GM18858 (cell line): ENCODE measurements at regions not wholly inside any gene's neighbourhood (a gene's known extent, or its start where the extent isn't known, plus 50 kb on each side); places are given as distances from the start of the nearest gene placed in this dataset.
"Not testable (repeated sequence)": the region's sequence is repeated elsewhere in the genome, so short reads cannot be mapped to it uniquely, and the experiment has no call there.

ENCODE experiments used
- ATAC-seq: cut with Tn5 transposase; IDR thresholded peaks from one replicate; pipeline ENCODE4 v1.9.1; 2021; ENCODE audit not compliant: unreplicated experiment

DNA sequence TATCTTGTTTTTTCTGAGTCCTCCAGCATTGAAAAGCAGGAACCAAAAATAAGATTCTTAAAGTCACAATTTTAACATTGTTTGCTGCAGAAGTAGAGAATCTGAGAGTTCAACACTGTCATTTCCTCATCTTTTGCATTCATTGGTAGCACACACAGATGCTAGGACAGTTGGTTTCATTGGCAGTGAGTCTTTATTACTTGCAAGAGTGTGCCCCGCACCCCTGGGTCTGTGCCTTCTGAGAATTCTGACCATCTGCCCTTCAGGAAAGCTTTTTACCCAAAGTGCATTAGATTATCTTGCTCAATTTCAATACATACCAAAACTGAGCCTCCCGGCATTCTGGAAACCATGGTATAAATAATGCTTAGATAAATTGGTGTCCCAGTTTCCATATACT, 247.7 kb upstream of the SLITRK1 start:
- ATAC-seq = no peak

DNA sequence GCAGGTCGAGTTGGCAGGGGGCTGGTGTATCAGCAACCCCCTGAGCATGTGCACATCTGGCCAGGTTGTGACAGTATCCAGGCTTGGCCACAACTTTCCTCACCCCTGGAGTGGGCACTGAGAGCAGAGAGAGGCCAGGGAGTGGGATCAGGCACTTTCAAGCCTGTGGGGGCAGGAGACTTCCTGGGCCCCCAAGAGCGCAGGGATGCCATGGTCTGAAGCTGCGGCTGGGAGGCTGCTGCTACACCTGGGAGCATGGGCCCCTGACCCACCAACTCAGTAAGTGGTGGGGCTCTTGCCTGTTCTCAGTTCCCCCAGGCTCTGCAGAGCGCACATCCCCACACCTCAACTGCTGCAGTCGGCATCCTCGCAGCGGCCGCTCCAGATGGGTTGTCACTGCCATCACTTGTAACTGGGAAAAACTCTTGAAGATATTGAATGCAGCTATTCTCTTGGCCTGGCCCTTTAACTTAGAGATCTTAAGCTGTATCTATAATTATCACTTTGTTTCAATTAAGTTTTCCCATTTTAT, 245.4 kb upstream of the SLITRK1 start:
- ATAC-seq = no peak

DNA sequence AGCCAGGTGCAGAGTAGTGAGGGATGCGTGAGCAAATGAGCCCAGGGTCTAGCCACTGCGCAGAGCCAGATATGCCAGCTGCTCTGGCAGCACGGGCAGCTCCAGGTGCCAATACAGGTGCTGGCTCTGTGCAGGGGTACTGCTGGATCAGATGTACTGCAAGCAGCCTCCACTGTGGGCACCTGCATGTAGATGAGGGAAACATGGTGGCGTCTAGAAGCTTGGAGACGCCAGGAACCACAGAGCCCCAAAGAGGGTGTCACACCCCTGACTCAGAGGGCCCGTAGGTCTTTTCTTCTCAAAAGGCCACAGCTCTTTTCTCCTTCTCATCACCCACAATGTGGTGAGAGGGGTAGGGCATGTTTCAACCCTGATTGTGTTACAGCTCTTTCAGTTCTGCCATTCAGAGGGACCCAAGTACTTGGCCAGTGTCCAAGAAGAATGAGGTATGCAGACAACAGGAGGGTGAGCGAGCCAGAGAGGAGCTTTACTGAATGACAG, 244.4 kb upstream of the SLITRK1 start:
- ATAC-seq = no peak

DNA sequence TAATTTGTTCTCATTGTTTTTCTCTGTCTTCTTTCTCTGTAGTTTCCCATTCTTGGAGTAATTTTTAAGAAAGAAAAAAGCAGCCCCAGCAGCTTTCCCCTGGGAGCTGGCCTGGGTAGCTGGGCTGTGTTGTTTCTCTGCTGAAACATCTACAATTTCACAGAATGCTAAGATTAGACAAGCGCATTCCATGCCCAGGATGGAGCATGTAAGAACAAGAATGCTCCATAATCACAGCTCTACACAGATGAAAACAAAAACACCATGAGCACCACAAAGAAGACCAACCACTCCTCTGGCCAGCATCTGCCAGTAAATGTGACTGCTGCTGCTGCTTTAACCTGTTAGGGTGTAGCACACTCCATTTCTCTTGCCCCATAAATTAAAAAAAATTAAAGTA, 239.2 kb upstream of the SLITRK1 start:
- ATAC-seq = no peak

DNA sequence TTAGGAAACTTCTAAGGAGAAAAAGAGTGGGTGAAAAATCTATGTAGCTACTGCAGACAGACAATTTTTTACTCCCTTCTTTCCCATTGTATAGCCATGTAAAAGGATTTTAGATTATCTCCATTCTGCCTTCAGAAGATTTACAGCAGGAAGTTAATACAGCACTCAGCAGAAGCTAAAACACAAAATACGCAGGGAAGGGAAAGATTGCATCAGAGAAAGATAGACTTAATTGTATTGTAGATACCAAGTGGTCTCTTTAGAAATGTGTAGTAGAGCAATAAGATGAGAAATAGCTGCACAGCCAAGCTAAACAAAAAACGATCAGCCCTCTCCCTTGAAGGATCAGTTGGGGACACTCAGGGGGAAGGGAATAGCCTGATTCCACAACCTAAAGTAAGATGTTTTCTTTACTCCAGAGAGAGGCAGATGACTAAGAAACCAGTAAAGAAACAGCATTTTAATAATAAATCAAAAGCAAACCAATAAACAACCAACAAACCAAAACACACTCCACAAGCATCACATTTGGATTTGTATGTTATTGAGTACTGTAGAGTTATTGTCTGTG, 236.7 kb upstream of the SLITRK1 start:
- ATAC-seq = no peak

DNA sequence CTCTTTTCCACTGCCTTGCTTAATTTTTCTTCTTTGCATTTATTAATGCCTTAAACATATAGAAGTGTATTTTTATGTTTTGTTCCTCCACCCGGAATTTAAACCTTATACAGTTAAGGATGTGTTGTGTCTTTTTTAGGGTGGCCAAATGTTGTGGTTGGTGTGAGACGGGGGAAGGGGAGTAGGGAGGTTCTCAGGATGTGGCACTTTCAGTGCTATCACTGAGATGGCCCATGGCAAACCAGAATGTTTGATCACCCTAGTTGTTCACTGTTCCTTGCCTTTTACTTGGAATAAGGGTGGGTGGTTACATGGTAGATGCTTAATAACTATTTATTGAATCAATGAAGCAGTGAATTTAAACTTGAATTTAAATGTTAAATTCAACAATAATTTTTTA, 216.0 kb upstream of the SLITRK1 start:
- ATAC-seq = no peak

DNA sequence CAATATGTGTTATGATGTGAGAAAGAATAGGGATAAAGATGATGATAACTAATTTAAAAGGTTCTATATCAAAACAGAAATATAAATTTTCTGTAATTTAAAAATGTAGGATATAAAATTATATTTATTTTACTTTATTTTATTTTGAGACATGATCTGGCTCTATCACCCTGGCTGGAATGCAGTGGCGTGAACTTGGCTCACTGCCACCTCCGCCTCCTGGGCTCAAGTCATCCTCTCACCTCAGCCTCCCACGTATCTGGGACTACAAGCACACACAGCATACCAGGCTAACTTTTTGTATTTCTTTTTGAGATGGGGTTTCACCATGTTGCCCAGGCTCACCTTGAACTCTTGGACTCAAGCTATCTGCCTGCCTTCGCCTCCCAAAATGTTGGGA, 214.9 kb upstream of the SLITRK1 start:
- ATAC-seq = no peak

DNA sequence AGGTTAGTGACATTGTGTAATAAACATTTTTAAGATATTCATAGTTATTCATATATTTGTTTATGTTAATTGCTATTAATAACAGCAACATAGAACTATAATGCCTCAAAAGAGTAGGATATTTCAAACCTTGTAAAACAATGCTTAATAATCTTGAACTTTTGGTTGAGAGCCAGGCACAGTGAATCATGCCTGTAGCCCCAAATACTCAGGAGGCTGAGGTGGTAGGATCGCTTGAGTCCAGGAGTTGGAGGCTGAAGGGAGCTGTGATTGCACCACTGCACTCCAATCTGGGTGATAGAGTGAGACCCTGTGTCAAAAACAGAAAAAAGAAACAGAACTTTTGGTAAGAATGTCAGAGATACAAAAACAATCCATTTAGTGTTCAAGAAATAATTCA, 213.9 kb upstream of the SLITRK1 start:
- no peak for ATAC-seq

DNA sequence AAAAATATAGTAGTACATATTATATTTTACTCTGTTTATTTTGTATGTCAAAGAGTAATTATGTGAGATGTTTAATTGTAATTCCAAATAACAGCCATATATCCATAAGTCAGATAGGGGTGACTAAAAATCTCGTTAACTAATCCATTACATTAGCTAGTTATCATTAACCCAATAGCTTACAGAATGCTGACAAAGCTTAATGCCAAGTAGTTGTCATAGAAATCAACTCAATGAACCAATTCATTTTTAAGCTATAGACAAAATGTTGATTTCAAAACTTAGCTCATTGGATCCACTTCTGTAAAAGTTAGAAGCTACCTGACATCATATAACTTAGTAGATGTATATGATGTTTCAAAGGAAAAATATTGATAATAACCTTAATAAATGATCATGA, 206.7 kb upstream of the SLITRK1 start:
- no peak for ATAC-seq

DNA sequence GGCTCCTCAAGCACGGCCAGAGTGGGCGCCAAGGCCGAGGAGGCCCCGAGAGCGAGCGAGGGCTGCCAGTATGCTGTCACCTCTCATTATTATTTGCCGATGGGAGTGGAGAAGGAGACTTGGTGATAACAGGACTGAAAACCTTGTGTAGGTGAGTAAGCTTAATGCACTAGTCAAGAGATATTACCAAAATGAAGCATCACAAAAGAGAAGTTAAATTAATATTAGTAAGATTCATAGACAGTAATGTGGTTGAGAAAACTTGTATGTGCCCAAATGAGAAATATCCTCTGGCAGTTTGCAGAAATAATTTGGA, 204.5 kb upstream of the SLITRK1 start:
- ATAC-seq = no peak

DNA sequence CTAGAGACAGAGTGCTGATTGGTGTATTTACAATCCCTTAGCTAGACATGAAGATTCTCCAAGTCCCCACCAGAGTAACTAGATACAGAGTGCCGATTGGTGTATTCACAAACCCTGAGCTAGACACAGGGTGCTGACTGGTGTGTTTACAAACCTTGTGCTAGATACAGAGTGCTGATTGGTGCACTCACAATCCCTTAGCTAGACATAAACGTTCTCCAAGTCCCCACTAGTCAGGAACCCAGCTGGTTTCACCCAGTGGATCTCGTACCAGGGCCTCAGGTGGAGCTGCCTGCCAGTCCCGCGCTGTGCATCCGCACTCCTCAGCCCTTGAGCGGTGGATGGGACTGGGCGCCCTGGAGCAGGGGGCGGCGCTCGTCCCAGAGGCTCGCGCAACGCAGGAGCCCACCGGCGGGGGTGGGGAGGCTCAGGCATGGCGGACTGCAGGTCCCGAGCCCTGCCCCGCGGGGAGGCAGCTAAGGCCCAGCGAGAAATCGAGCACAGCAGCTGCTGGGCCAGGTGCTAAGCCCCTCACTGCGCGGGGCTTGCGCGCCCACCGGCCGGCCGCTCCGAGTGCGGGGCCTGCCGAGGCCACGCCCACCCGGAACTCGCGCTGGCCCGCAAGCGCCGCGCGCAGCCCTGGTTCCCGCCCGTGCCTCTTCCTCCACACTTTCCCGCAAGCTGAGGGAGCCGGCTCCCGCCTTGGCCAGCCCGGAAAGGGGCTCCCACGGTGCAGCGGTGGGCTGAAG, 204.0 kb upstream of the SLITRK1 start:
- ATAC-seq = not testable (repeated sequence)

DNA sequence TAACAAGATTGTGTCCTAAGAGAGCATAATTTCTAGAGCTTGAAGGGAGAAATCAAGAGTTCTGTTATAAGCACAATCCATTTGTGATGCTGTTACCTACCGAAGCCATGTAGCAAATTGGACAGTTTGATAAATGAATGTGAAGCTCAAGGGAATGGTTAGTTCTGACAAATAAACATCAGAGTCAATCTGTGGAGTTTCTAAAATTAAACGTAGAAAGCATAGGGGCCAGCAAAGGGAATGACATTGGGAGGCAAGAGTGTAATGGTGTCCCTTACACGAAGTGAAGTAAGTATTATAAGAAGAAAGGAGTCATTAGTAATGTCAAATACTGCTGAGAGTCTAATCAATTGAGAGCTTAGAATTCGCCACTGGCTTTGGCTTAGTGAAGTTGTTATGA, 200.2 kb upstream of the SLITRK1 start:
- ATAC-seq = no peak

DNA sequence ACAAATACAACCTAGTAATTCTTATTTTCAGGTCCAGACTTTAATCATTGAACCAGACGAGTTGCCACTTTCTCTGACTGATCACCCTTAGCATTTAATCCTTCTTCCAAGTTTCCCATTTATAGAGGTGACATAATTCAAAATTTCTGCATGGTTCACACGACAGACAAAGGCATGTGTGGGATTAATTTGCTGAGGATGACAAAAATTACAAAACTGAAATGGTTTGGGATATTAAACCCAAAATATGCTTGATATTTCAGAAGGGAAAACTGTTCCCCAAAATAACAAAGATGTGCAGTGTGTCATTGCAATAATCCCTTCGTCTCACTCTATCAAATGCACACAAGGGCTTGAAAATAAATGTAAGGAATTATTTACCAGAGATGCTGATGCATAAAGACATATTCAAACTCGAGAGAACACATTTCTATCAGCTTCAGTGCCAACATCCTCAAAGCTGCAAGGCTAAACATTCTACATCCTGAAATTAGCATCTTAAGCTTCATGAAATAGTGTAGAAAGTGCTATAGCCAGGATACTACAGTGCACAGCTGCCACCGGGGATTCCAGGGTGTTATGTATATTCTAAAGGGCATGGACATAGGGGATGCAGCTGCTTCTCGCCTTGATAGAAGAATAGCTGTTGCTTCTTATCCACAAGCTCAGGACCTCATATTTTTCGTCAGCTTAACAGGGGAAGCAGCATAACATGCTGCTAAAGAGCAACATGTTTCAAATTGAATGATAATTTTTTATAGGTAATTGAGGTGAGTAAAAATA, 198.7 kb upstream of the SLITRK1 start:
- no peak for ATAC-seq

DNA sequence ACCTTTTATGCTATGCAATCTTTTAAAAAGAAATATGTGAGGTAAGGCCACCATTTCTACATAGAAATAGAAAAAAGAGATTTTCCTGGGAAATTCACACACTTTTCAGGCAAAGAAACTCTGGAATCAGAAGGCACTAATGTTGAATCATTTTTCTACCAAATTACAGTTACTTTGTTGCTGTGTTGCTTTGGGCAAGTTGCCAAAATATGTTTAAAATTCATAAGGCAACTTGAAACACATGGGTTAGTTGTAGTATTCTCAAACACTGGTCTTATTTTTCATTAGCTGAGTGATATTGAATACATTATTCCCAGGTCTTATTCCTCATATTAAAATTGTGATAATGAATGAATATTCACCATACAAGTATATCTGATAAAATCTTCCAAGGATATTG, 195.0 kb upstream of the SLITRK1 start:
- ATAC-seq = no peak

DNA sequence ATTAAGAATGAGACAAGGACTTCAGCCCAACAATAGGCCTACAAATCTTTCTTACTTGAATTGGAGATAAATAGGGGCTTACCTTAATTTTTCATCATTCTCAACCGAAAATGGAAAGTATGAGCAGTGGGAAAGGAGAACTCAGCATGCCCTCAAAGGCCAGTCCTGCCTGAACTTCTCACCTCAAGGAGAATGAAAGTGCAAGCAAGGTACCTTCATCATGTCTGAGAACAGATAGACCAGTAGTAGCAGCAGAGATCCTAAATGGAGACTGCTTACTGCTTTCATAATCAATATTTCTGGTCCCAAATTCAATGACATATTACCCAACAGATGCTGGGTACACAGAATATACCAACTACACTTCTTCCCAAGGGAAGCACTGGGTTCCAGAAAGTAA, 194.0 kb upstream of the SLITRK1 start:
- ATAC-seq = no peak

DNA sequence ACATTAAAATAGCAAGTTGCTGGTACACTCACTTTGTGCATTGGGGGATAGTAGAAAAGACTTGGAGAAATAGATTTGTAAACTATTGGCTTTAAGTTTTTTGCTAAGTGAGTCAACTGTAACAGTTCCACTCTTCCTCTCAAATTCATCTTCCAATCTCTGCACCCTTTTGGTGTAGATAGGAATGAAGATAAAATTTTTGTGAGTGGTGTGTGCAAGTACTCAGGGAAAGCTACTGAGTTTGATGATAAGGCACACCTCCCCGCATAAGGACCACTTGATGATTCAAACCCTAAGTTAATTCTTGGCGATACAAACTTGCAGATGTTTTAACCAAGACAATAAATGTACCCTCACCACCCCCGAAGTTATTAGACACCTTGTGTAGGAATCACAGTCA, 168.3 kb upstream of the SLITRK1 start:
- ATAC-seq = no peak

DNA sequence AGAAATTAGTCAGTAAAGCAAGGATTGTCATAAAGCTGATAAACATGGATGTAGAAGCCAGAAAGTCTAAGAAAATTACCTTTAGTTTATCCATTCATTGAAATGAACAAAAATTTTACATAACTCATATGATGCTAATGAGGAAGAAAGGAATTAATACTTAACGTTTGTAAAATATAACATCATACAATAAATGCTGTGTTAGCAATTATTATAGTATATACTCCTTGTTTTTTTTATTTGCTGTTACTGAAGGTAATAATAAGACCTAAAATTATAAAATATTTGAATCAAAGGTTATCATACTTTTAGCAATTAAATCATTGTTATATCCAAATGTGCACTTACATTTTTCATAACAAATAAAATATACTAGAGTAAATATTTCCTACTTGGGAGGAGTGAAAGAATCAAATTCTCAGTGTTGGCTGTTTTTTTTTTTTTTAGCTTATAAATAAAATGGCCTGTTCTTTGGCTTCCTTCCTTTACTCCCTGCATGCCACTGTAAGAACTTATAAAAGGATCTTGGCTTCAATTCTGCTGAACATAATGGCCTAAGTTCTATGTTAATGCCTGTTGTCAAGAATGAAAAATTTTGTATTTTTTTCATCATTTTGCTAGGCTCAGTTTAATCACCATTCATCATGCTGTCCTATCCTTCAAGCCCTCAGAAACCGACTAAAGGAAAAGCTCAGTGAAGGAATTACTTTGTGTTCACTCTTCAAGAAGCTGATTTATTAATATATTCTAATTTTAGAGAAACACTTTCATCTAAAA, 167.4 kb upstream of the SLITRK1 start:
- ATAC-seq = no peak

DNA sequence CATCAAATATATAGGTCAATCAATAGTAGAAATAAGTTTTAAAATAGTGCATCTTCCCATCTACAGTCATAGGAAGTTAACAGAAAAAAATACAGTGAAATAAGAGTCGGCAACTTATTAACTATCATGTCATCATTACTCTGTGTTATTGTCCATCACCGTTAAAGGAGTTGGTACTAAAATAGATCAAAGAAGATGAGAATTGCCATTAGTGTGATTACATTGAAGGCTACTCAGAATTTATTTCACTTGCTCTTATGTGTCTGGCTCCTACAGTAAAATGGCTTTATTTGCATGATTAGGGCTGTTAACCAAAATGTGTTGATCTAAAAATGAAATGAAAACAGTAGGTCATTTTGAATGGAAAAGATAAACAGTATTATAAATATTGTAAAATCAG, 162.5 kb upstream of the SLITRK1 start:
- no peak for ATAC-seq

DNA sequence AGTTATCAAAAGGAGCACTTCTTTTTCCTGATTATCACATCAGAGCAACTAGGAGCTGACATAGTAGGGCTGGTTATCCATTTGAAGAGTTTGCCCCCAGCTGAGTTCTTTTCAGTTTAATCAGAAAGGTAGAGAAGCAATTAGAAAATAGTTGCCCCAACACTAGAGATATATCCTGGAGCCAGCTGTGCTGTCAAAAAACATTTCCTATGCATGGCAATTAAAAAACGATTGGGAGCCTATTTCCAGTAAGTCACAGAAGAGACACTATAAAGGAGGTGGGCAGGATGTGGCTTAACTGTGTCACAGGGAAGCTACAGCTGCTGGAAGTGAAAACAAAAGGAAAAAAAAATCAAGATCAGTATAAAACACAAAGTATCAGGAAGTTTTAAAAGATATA, 155.7 kb upstream of the SLITRK1 start:
- ATAC-seq = no peak

DNA sequence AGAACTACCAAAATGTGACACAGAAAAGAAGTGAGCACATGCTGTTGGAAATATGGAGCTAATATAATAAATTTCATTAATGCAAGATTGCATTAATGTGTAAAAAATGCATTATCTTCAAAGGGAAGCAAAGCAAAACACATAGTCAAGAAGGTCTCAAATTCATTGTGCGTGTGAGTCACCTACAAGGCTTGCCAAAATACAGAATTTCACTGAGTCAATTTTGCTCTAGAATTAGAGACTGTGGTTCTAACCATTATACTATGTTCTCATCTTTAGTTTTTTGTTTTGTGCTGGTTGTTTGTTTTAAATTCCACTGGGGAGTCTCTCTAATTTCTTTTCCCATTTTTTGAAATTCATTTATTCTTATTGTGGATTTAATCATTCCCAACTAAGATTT, 149.8 kb upstream of the SLITRK1 start:
- no peak for ATAC-seq

DNA sequence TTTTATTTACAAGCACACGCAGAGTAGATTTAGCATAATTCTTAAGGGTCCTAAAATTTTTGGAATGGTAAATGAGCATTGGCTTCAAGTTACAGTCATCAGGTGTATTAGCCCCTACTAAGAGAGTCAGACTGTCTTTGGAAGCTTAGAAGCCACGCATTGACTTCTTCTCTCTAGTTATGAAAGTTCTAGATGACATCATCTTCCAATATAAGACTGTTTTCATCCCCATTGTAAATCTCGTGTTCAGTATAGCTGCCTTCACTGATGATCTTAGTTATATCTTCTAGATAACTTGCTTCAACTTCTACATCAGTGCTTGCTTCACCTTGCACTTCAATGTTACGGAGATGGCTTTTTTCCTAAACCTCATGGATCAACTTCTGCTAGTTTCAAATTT, 148.8 kb upstream of the SLITRK1 start:
- ATAC-seq = no peak
